ENCODE measurements at regions not wholly inside any gene's neighbourhood (a gene's known extent, or its start where the extent isn't known, plus 50 kb on each side); places are given as distances from the start of the nearest gene placed in this dataset.

DNA sequence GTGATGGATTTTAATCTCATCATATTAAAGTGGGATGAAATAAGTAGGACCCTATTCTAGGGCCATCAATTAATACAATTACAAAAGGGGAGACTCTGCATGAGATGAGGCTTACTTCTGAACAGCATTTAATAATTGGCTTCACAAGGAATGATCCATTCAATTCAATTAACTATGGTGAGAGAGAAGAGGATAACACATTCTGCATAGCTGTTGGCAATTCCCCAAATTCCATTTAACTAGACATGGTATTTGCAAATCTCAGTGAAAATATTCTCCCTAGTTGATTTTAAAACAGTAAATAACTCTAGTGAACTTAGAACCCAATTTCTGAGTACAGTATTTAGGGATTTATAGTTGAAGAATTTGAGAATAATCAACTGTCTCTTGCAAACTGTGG, 145.3 kb downstream of the NOC3L start:
- no peak for TF ChIP-seq TAF1 (IDR thresholded peaks at IDR 0.05; ENCODE audit: borderline replicate concordance, low read depth, low read length)
- no peak for TF ChIP-seq POLR2A (IDR thresholded peaks at IDR 0.05; ENCODE audit: low read depth, low read length)
